A172 (cell line): ENCODE measurements at regions not wholly inside any gene's neighbourhood (a gene's known extent, or its start where the extent isn't known, plus 50 kb on each side); places are given as distances from the start of the nearest gene placed in this dataset.
"Not testable (repeated sequence)": the region's sequence is repeated elsewhere in the genome, so short reads cannot be mapped to it uniquely, and the experiment has no call there.

ENCODE experiments used
- DNase-seq: peaks from one replicate; pipeline ENCODE4 v3.0.0-alpha.2; 2015; ENCODE audit warnings: low spot score

- DNase-seq, result no peak
Observed at GRCh38 chr5:25025831-25026230, 381.1 kb upstream of the CDH10 start.

DNA sequence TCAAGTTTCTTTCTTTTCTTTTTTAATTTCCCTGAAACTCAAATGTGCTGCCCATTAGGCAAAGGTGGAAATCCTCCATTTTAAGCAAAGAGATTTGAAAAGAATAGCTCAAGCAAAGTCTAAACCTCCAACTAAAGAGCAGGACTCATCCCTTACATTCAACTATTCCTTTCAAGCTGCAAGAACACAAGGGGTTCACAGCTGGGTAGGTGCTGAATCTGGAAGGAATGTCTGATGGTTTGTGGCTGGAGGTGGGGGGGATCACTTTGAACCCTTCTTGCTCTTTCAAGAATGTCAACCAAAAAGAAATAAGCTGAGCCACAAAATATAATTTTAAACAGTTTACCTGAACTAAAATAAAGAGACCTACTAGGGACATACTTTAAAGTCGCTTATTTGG lies 375.7 kb upstream of the CDH10 start:
- no peak for DNase-seq

DNA sequence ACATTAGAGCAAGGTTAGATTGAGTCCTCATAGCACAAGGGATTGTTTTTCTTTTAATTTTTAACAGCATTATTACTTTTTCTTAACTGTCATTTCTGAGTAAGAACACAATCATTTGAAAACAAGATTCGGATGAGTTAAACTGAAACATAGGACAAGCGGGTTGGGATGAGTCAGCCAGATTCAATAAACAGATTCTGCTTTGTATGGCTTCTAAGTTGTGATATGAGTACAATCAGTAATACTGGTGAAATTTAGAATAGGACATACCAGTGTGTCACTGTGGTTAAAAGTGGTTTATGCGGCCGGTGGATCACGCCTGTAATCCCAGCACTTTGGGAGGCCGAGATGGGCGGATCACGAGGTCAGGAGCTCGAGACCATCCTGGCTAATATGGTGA lies 364.3 kb upstream of the CDH10 start:
- DNase-seq, result peak; percentile 40

DNA sequence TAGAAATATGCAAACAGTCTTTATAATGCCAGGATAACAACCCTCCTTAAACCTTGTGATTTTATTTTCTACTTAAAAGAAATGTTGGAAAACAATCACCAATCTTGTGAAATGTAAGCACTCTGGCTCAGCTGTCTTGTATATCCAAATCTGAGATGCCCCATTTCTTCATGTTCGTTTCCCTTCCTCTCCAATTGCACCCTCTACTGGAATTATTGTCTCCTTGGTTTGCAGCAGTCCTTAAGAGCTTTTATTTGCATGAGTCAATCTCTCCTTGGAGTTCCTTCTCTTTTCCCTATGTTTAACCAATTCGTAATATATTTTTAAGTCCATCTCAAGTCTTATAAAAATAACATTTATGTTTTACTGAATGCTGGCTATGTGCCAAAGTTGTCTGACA lies 362.0 kb upstream of the CDH10 start:
- peak; percentile 70 for DNase-seq

GRCh38 chr5:25006237-25006636 lies 361.5 kb upstream of the CDH10 start:
- no peak for DNase-seq

- DNase-seq, result no peak
Observed at GRCh38 chr5:25005431-25005830, 360.7 kb upstream of the CDH10 start.

DNA sequence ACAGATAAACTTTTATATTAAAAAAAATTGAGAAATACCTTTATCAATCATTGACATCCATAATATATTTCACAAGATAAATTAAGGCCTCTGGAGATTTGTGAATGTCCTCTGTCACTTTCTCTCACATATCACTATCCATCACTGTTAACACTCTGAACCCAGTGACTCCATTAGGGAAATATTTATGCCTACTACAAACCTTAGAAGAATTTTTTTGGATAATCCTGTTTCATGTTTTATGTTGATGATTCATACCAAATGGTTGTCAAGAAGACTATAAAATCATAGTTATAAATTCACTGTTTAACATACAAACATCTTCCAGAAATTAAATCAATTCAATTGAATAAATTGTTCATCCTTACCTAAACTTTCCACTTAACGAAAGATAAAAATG lies 357.6 kb upstream of the CDH10 start:
- DNase-seq, result no peak

- DNase-seq, result no peak
Observed at GRCh38 chr5:24999732-25000131, 355.0 kb upstream of the CDH10 start.

DNA sequence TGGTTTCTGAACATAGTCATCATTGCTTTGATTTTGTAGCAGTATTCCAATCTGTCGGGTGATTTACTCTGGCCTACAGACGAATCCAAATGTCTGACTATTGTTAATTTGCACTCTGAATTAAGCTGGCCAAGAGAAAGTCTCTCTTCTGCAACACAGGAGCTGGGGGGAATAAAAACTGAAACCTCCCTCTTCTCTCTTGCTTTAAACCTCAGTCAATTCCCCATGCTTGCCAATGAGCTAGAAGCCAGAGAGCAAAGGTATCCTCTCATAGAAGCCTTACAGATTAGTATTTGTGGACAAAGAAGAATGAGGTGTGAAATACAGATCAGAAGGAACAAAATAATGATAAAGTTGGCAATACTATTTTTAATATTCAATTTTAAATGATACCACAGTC lies 353.9 kb upstream of the CDH10 start:
- DNase-seq, result no peak

DNA sequence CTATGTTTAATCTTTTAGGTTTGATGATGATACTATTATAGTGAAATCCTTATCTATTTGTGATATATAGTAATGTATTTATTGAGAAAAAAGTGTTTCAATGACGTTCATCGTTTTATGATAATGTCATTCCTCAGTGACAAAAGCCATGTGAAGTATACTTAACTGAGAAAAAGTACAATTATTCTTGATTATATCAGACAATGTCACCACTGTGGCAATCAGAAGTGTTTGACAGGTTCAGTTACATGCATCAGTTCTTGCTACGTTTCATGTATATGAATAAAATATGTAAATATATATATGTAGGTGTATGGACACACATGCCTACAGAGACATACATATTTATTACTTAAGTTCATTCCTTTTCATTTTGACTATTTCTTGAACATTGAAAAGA lies 341.5 kb upstream of the CDH10 start:
- no peak for DNase-seq

DNA sequence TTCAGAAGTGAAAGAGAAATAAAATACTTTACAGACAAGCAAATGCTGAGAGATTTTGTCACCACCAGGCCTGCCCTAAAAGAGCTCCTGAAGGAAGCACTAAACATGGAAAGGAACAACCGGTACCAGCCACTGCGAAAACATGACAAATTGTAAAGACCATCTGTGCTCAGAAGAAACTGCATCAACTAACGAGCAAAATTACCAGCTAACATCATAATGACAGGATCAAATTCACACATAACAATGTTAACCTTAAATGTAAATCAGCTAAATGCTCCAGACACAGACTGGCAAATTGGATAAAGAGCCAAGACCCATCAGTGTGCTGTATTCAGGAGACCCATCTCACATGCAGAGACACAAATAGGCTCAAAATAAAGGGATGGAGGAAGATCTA lies 333.8 kb upstream of the CDH10 start:
- DNase-seq, result not testable (repeated sequence)

- no peak for DNase-seq
Observed at GRCh38 chr5:24963611-24964010, 318.8 kb upstream of the CDH10 start.

- no peak for DNase-seq
Observed at GRCh38 chr5:24923400-24923799, 278.6 kb upstream of the CDH10 start.

DNA sequence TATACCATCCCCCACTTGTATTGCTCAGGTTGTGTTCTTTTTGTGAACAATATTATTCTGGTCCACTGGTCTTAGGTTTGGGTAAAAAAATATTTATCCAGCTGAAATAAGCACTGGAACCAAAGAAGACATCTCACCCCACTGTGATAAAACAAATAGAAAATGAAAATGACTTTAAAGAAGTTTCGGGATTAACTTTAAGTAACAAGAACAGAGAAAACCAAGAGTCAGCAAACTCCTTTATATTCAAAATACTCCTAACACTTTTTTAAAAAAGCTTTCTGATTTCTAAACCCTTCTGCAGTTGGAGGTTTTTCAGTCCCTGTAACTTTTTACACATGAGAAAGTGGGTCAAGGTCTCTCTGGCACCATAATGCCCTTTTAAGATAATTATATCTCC lies 273.9 kb upstream of the CDH10 start:
- no peak for DNase-seq

DNA sequence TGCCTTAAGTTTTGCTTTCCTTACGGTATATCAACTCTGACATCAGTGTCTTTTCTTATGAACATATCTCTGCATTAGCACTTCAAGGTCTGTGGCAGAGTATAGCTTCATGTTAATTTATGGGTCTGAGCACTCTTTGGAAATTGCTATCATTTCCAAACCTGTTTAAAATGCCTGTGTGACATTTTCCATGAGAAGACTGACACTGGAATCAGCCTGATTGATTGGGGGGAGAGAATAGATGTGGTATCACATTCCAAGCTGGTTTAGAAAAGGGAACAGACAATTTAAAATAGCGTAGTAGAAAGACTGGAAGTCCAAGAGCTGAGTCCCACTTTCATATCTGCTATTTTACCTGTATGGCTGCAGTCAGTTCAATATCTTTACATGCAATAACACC lies 272.1 kb upstream of the CDH10 start:
- no peak for DNase-seq

DNA sequence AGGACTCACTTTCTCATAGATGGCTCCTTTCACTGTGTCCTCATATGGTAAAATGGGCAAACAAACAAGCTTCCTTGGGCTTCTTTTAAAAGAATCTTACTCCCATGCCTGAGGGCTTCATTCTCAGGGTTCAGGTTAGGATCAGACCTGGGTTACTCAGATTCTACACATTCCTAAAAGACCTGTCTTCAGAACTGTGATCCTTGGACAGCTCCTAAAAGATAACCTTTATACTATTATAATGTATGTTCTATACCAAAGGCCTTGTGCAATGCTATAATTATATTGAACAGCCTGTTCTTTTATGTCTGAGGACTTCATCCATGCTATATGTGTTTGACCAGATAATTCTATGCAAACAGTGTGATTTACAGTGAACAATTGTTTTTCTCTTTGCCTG lies 264.4 kb upstream of the CDH10 start:
- DNase-seq, result no peak

DNA sequence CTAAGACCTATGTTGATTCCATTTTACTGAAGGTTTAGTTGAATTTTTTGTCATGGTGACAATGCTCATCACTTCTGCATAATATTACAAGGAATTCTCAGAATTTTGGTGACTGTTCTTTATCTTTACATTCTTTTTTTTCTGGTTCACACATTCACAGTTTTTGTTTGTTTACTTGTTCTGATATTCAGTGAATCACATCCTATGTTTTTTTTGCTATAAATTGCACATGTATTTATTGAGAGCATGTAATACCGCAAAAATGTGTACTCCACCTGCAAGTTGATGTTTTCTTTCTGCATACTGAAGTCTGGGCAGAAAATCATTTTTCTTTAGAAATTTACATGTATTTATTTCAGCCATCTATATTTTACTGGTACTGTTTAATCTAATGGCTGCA lies 261.9 kb upstream of the CDH10 start:
- no peak for DNase-seq

DNA sequence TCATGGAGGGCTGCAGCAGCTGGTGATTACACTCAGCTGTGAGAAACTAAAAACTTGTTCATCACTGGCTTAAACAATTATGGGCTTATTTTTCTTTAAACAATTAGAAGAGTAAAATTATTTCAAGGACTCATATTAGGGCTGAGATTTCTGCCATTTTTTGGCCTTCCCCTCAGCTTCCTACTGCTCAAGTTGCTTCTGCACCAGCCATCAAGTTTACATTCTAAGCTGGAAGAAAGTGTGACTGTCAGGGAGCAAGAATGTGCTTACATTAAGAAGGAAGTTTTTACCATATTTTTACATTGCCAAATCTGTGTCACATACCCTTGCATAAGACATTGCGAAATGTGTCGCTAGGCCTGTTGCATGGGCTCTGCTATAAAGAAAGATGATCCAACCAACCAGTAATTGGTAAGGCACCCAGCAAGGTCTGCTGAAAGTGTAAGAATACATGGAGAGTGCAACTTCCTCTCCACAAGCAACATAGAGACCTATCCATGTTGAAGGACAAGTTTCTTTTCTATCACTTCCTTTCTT lies 260.3 kb upstream of the CDH10 start:
- DNase-seq, result no peak

DNA sequence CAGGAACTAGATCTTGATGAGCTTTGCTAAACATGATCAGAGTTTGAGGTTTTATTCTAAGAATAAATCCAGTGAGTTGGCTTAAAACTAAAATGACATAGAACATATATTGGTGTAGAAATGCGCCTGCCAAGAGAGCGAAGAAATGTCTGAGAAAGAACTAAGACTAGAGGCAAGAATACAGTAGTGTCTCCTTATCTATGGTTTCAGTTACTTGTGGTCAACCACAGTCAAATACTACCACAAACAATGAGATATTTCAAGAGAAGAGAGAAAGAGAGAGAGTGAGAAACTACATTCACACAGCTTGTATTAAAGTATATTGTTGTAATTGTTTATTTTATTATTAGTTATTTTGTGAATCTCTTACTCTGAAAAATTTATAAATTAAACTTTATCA lies 254.4 kb upstream of the CDH10 start:
- DNase-seq, result peak; percentile 11

DNA sequence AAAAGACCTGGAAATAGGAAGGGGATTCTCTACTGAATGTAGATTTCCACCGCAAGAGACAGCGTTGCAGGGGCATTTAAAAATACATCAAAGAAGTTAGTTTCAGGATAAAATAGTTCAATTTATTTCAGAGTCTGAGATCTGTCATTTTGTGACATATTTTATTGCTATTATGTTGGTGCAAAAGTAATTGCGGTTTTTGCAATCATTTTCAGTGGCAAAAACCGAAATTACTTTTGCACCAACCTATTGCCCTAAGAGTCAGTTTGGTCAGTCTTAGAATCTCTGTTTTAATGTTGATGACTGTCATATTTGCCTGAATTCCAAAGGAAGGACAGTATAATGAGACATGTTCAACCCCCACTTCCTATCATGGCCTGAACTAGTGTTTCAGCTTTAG lies 219.5 kb upstream of the CDH10 start:
- no peak for DNase-seq

GRCh38 chr5:24862117-24862516 lies 217.3 kb upstream of the CDH10 start:
- DNase-seq, result no peak

DNA sequence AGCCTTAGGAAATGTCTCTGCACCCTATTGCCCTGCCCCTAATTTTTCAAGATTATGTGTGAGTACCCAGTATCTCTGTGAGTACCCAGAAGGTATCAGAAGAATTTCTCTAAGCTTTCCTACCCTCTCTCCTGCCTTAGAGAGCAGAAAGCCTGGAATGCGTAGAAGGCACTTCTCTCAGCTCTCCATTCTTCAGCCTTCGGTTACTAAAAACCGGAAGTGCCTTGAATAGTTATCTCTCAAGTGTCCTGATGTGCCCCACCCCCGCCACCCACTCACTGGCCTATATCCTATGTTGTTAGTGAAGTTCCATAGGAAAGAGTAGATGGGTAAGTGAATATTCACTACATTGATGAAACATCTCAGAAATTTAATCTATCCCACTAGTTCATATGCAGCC lies 210.7 kb upstream of the CDH10 start:
- DNase-seq, result no peak

- DNase-seq, result no peak
Observed at GRCh38 chr5:24854850-24855249, 210.1 kb upstream of the CDH10 start.

- no peak for DNase-seq
Observed at GRCh38 chr5:24854350-24854749, 209.6 kb upstream of the CDH10 start.
